ENCODE measurements at regions not wholly inside any gene's neighbourhood (a gene's known extent, or its start where the extent isn't known, plus 50 kb on each side); places are given as distances from the start of the nearest gene placed in this dataset.

GRCh38 chr10:129098517-129098916, 368.5 kb upstream of the MGMT start (continued):
- TF ChIP-seq ZFP91 (CRISPR knock-in tag; IDR thresholded peaks at IDR 0.05) (no peak), SLC30A9 (CRISPR knock-in tag; IDR thresholded peaks at IDR 0.05) (no peak)

- Histone ChIP-seq H3K79me2 (ENCODE audit: control insufficient read depth, insufficient read depth, low read length) (no peaks in the 10 kb centered on the region), H2AFZ (ENCODE audit: low read depth, low read length) (no peak overlapping the region), H3K27me3 (ENCODE audit: control insufficient read depth in 2 of 2, insufficient read depth in 2 of 2, low read length in 2 of 2) (no peaks in the 10 kb centered on the region; a peak in 1 of 5 replicates), H3K27ac (ENCODE audit: extremely low read depth, low read depth, low read length) (no peak overlapping the region), H3K4me1 (replicated peaks in 1 of 2; ENCODE audit: control insufficient read depth in 2 of 2, insufficient read depth in 2 of 2, low read length in 2 of 2) (no peaks in the 10 kb centered on the region), H3K4me2 (ENCODE audit: insufficient read depth, low read length) (no peak overlapping the region), H3K36me3 (ENCODE audit: control insufficient read depth, insufficient read depth, low read length) (no peaks in the 10 kb centered on the region), H3K9me3 (replicated peaks; ENCODE audit: control insufficient read depth, insufficient read depth, low read depth, low read length) (no peaks in the 10 kb centered on the region), H3K4me3 (no peak overlapping the region), H3K9ac (ENCODE audit: insufficient read depth in 1 of 2, low read depth in 2 of 2, low read length in 2 of 2) (no peak overlapping the region), H3K9me1 (ENCODE audit: control insufficient read depth, insufficient read depth, low read length) (no peaks in the 10 kb centered on the region), H4K20me1 (replicated peaks; ENCODE audit: control insufficient read depth, insufficient read depth, low read length) (no peaks in the 10 kb centered on the region; the same call in 1 of the 2 replicates)
- FAIRE-seq = no peak
- intact Hi-C loops (cut with micrococcal nuclease) (no loop called here), in situ Hi-C loops (cut with MboI) (no loop called here)
- WGBS (ENCODE audit: insufficient coverage, low coverage, missing lambda C conversion rate) = 2% methylated on average over 5 of the region's 5 CpGs
- no peak for ATAC-seq
- no TSS peak for BruUV-seq (replicated peaks)
- ChIA-PET POLR2A (no interaction called here), CTCF (ENCODE audit: low intra/inter-chr PET ratio) (no interaction called here)
- DNase-seq (ENCODE audit: extremely low read depth in 1 of 4, low spot score in 3 of 4) = no peak
- no peak for TF ChIP-seq ZNF41 (CRISPR knock-in tag; conservative IDR thresholded peaks at IDR 0.05)
- TF ChIP-seq ZFP30 (CRISPR knock-in tag; IDR thresholded peaks at IDR 0.05; ENCODE audit: borderline replicate concordance) = no peak
- TF ChIP-seq SIN3A (IDR thresholded peaks at IDR 0.05; ENCODE audit: borderline replicate concordance in 2 of 2, control insufficient read depth in 1 of 2, low read depth in 2 of 2, low read length in 2 of 2) = no peak
- TF ChIP-seq KAT8 (IDR thresholded peaks at IDR 0.05; ENCODE audit: low read depth) = no peak
- no peak for TF ChIP-seq GATAD2B (IDR thresholded peaks at IDR 0.05; ENCODE audit: borderline replicate concordance)
- no peak for TF ChIP-seq RB1 (IDR thresholded peaks at IDR 0.05; ENCODE audit: low read depth)
- no peak for TF ChIP-seq HNRNPUL1 (IDR thresholded peaks at IDR 0.05; ENCODE audit: low read length)
- no peak for TF ChIP-seq ZBTB5 (IDR thresholded peaks at IDR 0.05)
- TF ChIP-seq PURB (CRISPR knock-in tag; IDR thresholded peaks at IDR 0.05; ENCODE audit: low read depth) = no peak
- no peak for TF ChIP-seq ZNF23 (CRISPR knock-in tag; IDR thresholded peaks at IDR 0.05)
- TF ChIP-seq HBP1 (CRISPR knock-in tag; IDR thresholded peaks at IDR 0.05) = no peak
- TF ChIP-seq ATF2 (CRISPR knock-in tag; IDR thresholded peaks at IDR 0.05) = no peak
Measured at GRCh38 chr10:129099486-129099885, 367.6 kb upstream of the MGMT start.

All from K562 (cell line).